ENCODE measurements at regions not wholly inside any gene's neighbourhood (a gene's known extent, or its start where the extent isn't known, plus 50 kb on each side); places are given as distances from the start of the nearest gene placed in this dataset.
"Not testable (repeated sequence)": the region's sequence is repeated elsewhere in the genome, so short reads cannot be mapped to it uniquely, and the experiment has no call there.

DNA sequence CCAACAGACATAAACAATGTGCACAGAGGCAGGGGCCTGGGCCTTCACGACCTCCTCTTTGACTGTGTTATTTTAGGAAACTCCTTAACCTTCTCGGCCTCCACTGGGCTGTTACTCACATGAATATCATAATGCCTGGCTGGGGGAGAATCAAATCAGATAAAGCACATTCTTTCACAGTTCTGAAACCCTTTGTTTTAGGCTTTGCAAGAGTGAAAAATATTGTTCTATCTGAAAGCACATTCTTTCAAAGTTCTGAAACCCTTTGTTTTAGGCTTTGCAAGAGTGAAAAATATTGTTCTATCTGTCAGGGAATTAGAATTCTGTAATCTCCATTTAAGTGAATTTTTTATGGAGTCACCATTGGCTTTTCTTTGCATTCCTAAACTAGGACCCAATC is 50.7 kb upstream of the SYNDIG1 start:
- Mint-ChIP-seq H3K4me1 (ENCODE audit: low read depth, unreplicated experiment) (no peaks in the 10 kb centered on the region), H3K9me3 (ENCODE audit: low read depth, unreplicated experiment) (no peaks in the 10 kb centered on the region), H3K4me3 (ENCODE audit: low read depth, unreplicated experiment) (no peak overlapping the region), H3K36me3 (ENCODE audit: insufficient read depth, unreplicated experiment) (no peaks in the 10 kb centered on the region), H3K27ac (ENCODE audit: unreplicated experiment) (no peak overlapping the region), H3K27me3 (ENCODE audit: unreplicated experiment) (no peaks in the 10 kb centered on the region)
- no peak for DNase-seq
- CTCF ChIA-PET: no interaction called here
- no TSS peak for BruUV-seq (replicated peaks)
- intact Hi-C loops (cut with micrococcal nuclease; ENCODE audit: unreplicated experiment): no loop called here
- TF ChIP-seq, protein P1, sequence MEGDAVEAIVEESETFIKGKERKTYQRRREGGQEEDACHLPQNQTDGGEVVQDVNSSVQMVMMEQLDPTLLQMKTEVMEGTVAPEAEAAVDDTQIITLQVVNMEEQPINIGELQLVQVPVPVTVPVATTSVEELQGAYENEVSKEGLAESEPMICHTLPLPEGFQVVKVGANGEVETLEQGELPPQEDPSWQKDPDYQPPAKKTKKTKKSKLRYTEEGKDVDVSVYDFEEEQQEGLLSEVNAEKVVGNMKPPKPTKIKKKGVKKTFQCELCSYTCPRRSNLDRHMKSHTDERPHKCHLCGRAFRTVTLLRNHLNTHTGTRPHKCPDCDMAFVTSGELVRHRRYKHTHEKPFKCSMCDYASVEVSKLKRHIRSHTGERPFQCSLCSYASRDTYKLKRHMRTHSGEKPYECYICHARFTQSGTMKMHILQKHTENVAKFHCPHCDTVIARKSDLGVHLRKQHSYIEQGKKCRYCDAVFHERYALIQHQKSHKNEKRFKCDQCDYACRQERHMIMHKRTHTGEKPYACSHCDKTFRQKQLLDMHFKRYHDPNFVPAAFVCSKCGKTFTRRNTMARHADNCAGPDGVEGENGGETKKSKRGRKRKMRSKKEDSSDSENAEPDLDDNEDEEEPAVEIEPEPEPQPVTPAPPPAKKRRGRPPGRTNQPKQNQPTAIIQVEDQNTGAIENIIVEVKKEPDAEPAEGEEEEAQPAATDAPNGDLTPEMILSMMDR (IDR thresholded peaks at IDR 0.05; ENCODE audit: unreplicated experiment): no peak

DNA sequence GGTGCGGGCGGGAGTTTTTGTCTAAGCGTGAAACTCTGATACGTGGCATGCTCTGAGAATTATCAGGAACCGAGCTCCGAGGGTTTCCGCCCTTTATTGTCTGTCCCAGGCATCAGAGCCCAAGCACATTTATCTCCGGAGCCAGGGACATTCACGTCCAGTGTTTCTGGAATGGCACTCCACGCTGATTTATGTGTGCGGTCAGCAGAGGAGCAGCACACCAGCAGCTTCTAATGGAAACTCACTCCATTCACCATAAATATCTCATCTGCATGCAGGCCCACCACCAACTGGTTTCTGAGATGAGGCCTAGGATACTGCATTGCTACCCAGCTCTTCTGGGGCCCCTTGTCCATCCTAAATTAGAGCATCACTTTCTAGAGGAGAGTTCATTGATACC is 51.9 kb upstream of the SYNDIG1 start:
- TF ChIP-seq, protein P1 (IDR thresholded peaks at IDR 0.05; ENCODE audit: unreplicated experiment): no peak
- Mint-ChIP-seq H3K4me3 (ENCODE audit: low read depth, unreplicated experiment) (no peak overlapping the region), H3K36me3 (ENCODE audit: insufficient read depth, unreplicated experiment) (no peaks in the 10 kb centered on the region), H3K4me1 (ENCODE audit: low read depth, unreplicated experiment) (no peaks in the 10 kb centered on the region), H3K27ac (ENCODE audit: unreplicated experiment) (no peak overlapping the region), H3K27me3 (ENCODE audit: unreplicated experiment) (no peaks in the 10 kb centered on the region), H3K9me3 (ENCODE audit: low read depth, unreplicated experiment) (no peaks in the 10 kb centered on the region)
- no TSS peak for BruUV-seq (replicated peaks)
- intact Hi-C loops (cut with micrococcal nuclease; ENCODE audit: unreplicated experiment): no loop called here
- DNase-seq: no peak
- CTCF ChIA-PET: no interaction called here

DNA sequence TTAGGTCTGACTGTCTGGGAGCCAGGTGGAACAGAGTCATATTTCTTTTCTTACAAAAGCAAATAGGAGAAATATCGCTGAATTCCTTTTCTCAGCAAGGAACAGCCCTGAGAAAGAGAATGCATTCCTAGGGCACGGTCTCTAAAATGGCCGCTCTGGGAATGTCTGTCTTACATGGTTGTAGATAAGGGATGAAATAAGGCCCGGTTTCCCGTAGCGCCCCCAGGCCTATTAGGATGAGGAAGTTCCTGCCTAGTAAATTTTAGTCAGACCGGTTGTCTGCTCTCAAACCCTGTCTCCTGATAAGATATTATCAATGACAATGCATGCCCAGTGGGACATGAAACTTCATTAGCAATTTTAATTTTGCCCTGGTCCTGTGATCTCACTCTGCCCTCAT is 54.0 kb upstream of the SYNDIG1 start:
- H3K4me3 Mint-ChIP-seq (ENCODE audit: low read depth, unreplicated experiment); H3K4me1 Mint-ChIP-seq (ENCODE audit: low read depth, unreplicated experiment); H3K27me3 Mint-ChIP-seq (ENCODE audit: unreplicated experiment); H3K27ac Mint-ChIP-seq (ENCODE audit: unreplicated experiment); H3K9me3 Mint-ChIP-seq (ENCODE audit: low read depth, unreplicated experiment); H3K36me3 Mint-ChIP-seq (ENCODE audit: insufficient read depth, unreplicated experiment); intact Hi-C loops (cut with micrococcal nuclease; ENCODE audit: unreplicated experiment); CTCF ChIA-PET; DNase-seq; BruUV-seq (replicated peaks): not testable (repeated sequence)

DNA sequence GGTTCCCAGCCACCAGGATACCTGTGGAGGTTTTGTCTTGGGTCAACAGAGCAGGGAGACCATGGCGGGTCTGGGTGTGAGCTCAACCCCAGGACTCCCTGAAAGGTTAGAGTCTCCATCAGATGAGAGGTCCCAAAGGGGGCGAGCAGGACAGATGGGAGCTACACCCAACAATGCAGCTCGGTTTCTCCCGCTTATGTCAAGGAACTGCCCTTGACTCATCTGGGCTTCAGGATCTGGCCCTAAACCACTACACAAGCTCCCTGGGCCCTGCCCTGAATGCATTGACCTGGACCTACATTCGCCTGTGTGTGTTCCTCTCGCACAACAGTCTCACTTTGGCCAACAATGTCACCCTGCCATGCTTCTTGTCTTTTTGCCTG is 57.6 kb upstream of the SYNDIG1 start:
- no peak overlapping the region for H3K4me3 Mint-ChIP-seq (ENCODE audit: low read depth, unreplicated experiment)
- no peaks in the 10 kb centered on the region for H3K9me3 Mint-ChIP-seq (ENCODE audit: low read depth, unreplicated experiment)
- no peak for DNase-seq
- H3K27me3 Mint-ChIP-seq (ENCODE audit: unreplicated experiment): no peaks in the 10 kb centered on the region
- CTCF ChIA-PET: no interaction called here
- no peaks in the 10 kb centered on the region for H3K36me3 Mint-ChIP-seq (ENCODE audit: insufficient read depth, unreplicated experiment)
- BruUV-seq (replicated peaks): no TSS peak
- intact Hi-C loops (cut with micrococcal nuclease; ENCODE audit: unreplicated experiment): no loop called here
- no peak overlapping the region for H3K27ac Mint-ChIP-seq (ENCODE audit: unreplicated experiment)
- TF ChIP-seq, protein P1 (IDR thresholded peaks at IDR 0.05; ENCODE audit: unreplicated experiment): no peak
- H3K4me1 Mint-ChIP-seq (ENCODE audit: low read depth, unreplicated experiment): no peaks in the 10 kb centered on the region

DNA sequence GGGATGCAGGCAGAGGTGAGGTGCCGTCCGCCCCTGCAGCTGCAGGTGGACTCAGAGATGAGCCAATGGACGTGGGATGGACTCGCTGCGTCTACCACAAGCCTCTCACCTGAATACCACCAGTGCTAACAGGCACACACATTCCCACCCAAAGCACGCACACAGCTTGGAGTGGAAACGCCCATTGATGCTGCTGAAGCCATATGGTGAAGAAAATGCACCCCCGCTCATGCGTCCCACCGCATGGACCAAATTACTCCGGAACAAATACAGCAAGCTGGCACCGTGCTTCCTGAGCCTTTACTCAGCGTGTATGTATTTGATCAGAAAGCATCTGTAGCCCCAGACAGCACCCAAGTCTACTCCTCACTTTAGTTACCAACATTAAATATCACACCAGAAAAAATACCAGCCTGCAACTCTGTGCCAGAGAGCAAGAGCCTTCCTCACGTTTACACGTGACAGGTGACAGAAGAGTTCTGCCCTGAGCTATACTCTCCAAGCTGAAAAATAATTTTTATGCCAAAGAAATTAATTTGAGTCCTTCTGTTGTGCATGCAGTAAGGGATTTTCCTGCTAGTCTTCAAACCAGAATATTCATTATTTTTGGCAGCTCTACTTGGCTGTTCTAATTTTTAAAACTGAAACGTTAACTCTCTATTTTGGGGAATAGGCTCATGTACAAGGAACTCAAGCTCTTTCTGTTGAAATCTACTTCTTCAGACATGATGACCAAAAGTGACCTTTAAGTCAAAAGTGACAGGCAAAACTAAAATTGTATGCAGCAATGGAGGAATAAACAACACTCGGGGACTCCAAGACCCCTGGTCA is 58.2 kb upstream of the SYNDIG1 start:
- TF ChIP-seq, protein P1 (IDR thresholded peaks at IDR 0.05; ENCODE audit: unreplicated experiment): no peak
- DNase-seq: no peak
- no TSS peak for BruUV-seq (replicated peaks)
- Mint-ChIP-seq H3K9me3 (ENCODE audit: low read depth, unreplicated experiment) (no peaks in the 10 kb centered on the region), H3K4me3 (ENCODE audit: low read depth, unreplicated experiment) (no peak overlapping the region), H3K4me1 (ENCODE audit: low read depth, unreplicated experiment) (no peaks in the 10 kb centered on the region), H3K36me3 (ENCODE audit: insufficient read depth, unreplicated experiment) (no peaks in the 10 kb centered on the region), H3K27ac (ENCODE audit: unreplicated experiment) (no peak overlapping the region), H3K27me3 (ENCODE audit: unreplicated experiment) (no peaks in the 10 kb centered on the region)
- intact Hi-C loops (cut with micrococcal nuclease; ENCODE audit: unreplicated experiment): no loop called here
- CTCF ChIA-PET: no interaction called here
